Caco-2 (cell line): ENCODE measurements at regions not wholly inside any gene's neighbourhood (a gene's known extent, or its start where the extent isn't known, plus 50 kb on each side); places are given as distances from the start of the nearest gene placed in this dataset.

Experiments used
- BruUV-seq: library from RNA; stranded (reverse); fragments of 400-500 nt; replicated peaks from 2 replicates; lab custom pipeline; 2021; lab: Mats Ljungman, UMichigan
- CTCF ChIA-PET: fragments of 300-600 bp; sonication (Branson Sonifier 250); formaldehyde crosslinking; loops from one replicate; lab custom pipeline; 2022; ENCODE audit warnings: antibody characterized with exemption; lab: Charles Lee
- POLR2A ChIA-PET: fragments of 300-600 bp; sonication (Branson Sonifier 250); formaldehyde crosslinking; loops from one replicate; lab custom pipeline; 2022; ENCODE audit warnings: antibody characterized with exemption; lab: Charles Lee
- DNase-seq, 2 experiments: peaks; one replicate each; pipeline versions ENCODE4 v3.0.0 to v3.0.0-alpha.2; 2020 to 2022
- H3K27me3 ChIP-seq: replicated peaks from 2 replicates; pipeline ENCODE4 v1.6.0; 2011; ENCODE audit warnings: low read length; ENCODE audit not compliant: control insufficient read depth, insufficient read depth
- H3K36me3 ChIP-seq: 2 replicates; pipeline ENCODE4 v1.5.1; 2011; ENCODE audit warnings: low read length; ENCODE audit not compliant: control insufficient read depth, insufficient read depth
- H3K4me1 ChIP-seq: fragments of 250-450 bp; sonication (Bioruptor Pico); 2 replicates; pipeline ENCODE4 v1.5.1; 2020; ENCODE audit warnings: mild to moderate bottlenecking
- H3K4me3 ChIP-seq: 2 replicates; pipeline ENCODE4 v1.5.1; 2011; ENCODE audit warnings: low read depth, mild to moderate bottlenecking, control low read depth, low read length
- H3K9me3 ChIP-seq: fragments of 250-450 bp; sonication (Bioruptor Pico); 2 replicates; pipeline ENCODE4 v1.5.1; 2020; ENCODE audit warnings: mild to moderate bottlenecking, moderate library complexity
- H3K27ac Mint-ChIP-seq: one replicate; pipeline ENCODE4 v1.8.0; 2022; ENCODE audit warnings: mixed read lengths; ENCODE audit not compliant: unreplicated experiment
- H3K27me3 Mint-ChIP-seq: one replicate; pipeline ENCODE4 v1.8.0; 2022; ENCODE audit warnings: mixed read lengths; ENCODE audit not compliant: insufficient read depth, unreplicated experiment
- H3K36me3 Mint-ChIP-seq: one replicate; pipeline ENCODE4 v1.8.0; 2022; ENCODE audit warnings: mild to moderate bottlenecking, mixed read lengths; ENCODE audit not compliant: insufficient read depth, unreplicated experiment
- H3K4me1 Mint-ChIP-seq: one replicate; pipeline ENCODE4 v1.8.0; 2022; ENCODE audit warnings: low read depth, mixed read lengths; ENCODE audit not compliant: unreplicated experiment
- H3K4me3 Mint-ChIP-seq: one replicate; pipeline ENCODE4 v1.8.0; 2022; ENCODE audit warnings: mild to moderate bottlenecking, moderate library complexity, mixed read lengths; ENCODE audit not compliant: unreplicated experiment
- H3K9me3 Mint-ChIP-seq: one replicate; pipeline ENCODE4 v1.8.0; 2022; ENCODE audit warnings: mixed read lengths; ENCODE audit not compliant: unreplicated experiment
- CTCF ChIP-seq, 2 experiments: fragments of 200-600 bp in 1 of 2; IDR thresholded peaks; 1 replicate in 1 of 2; 2 replicates in 1 of 2; pipeline versions ENCODE4 v1.5.1 to v1.8.0; 2011 to 2022; ENCODE audit warnings: antibody characterized with exemption in 1 of 2, control low read depth in 1 of 2, inconsistent platforms in 1 of 2, low read depth in 1 of 2, low read length in 1 of 2, mild to moderate bottlenecking in 1 of 2, moderate library complexity in 1 of 2; ENCODE audit not compliant: insufficient read depth in 1 of 2, severe bottlenecking in 1 of 2, unreplicated experiment in 1 of 2
- intact Hi-C: fragments of 100-400 bp; cut with micrococcal nuclease; formaldehyde crosslinking; loops from one replicate; pipeline ENCODE4 v1.10.0; 2022; ENCODE audit not compliant: unreplicated experiment

GRCh38 chr3:147940405-147941193 lies 531.4 kb downstream of the ZIC1 start:
- no peaks in the 10 kb centered on the region for H3K4me1 Mint-ChIP-seq
- Histone ChIP-seq H3K36me3 (no peaks in the 10 kb centered on the region), H3K27me3 (no peaks in the 10 kb centered on the region), H3K4me3 (no peak overlapping the region), H3K4me1 (no peaks in the 10 kb centered on the region), H3K9me3 (no peaks in the 10 kb centered on the region)
- TF ChIP-seq CTCF (IDR thresholded peaks at IDR 0.05; ENCODE audit: insufficient read depth in 1 of 2, low read depth in 1 of 2, low read length in 1 of 2, severe bottlenecking in 1 of 2, unreplicated experiment in 1 of 2) = no peak
- H3K9me3 Mint-ChIP-seq = no peaks in the 10 kb centered on the region
- BruUV-seq = no TSS peak
- peaks cover 3% of the 10 kb centered on the region for H3K27me3 Mint-ChIP-seq
- CTCF ChIA-PET = no interaction called here
- DNase-seq = no peak
- no peaks in the 10 kb centered on the region for H3K36me3 Mint-ChIP-seq
- POLR2A ChIA-PET = no interaction called here
- no peak overlapping the region for H3K27ac Mint-ChIP-seq
- intact Hi-C loops = no loop called here
- no peak overlapping the region for H3K4me3 Mint-ChIP-seq

- Histone ChIP-seq H3K4me3 (no peak overlapping the region), H3K36me3 (no peaks in the 10 kb centered on the region), H3K4me1 (no peaks in the 10 kb centered on the region), H3K9me3 (no peaks in the 10 kb centered on the region), H3K27me3 (no peaks in the 10 kb centered on the region)
- CTCF ChIA-PET = no interaction called here
- DNase-seq = no peak
- intact Hi-C loops = no loop called here
- H3K9me3 Mint-ChIP-seq = no peaks in the 10 kb centered on the region
- no peak overlapping the region for H3K27ac Mint-ChIP-seq
- no peaks in the 10 kb centered on the region for H3K36me3 Mint-ChIP-seq
- POLR2A ChIA-PET = no interaction called here
- H3K4me3 Mint-ChIP-seq = no peak overlapping the region
- BruUV-seq = no TSS peak
- peaks cover 3% of the 10 kb centered on the region for H3K27me3 Mint-ChIP-seq
- no peaks in the 10 kb centered on the region for H3K4me1 Mint-ChIP-seq
- TF ChIP-seq CTCF (IDR thresholded peaks at IDR 0.05; ENCODE audit: insufficient read depth in 1 of 2, low read depth in 1 of 2, low read length in 1 of 2, severe bottlenecking in 1 of 2, unreplicated experiment in 1 of 2) = no peak
These were observed 532.8 kb downstream of the ZIC1 start for GRCh38 chr3:147941969-147942368.

GRCh38 chr3:147943265-147943945 lies 534.2 kb downstream of the ZIC1 start:
- H3K9me3 Mint-ChIP-seq = no peaks in the 10 kb centered on the region
- no peak for TF ChIP-seq CTCF (IDR thresholded peaks at IDR 0.05; ENCODE audit: insufficient read depth in 1 of 2, low read depth in 1 of 2, low read length in 1 of 2, severe bottlenecking in 1 of 2, unreplicated experiment in 1 of 2)
- Histone ChIP-seq H3K36me3 (no peaks in the 10 kb centered on the region), H3K4me3 (no peak overlapping the region), H3K27me3 (no peaks in the 10 kb centered on the region), H3K9me3 (no peaks in the 10 kb centered on the region), H3K4me1 (no peaks in the 10 kb centered on the region)
- intact Hi-C loops = no loop called here
- CTCF ChIA-PET = no interaction called here
- BruUV-seq = no TSS peak
- H3K4me3 Mint-ChIP-seq = no peak overlapping the region
- peaks cover 3% of the 10 kb centered on the region for H3K27me3 Mint-ChIP-seq
- H3K27ac Mint-ChIP-seq = no peak overlapping the region
- no peak for DNase-seq
- H3K4me1 Mint-ChIP-seq = no peaks in the 10 kb centered on the region
- POLR2A ChIA-PET = no interaction called here
- no peaks in the 10 kb centered on the region for H3K36me3 Mint-ChIP-seq
